Nephron (organoid): ENCODE measurements at regions not wholly inside any gene's neighbourhood (a gene's known extent, or its start where the extent isn't known, plus 50 kb on each side); places are given as distances from the start of the nearest gene placed in this dataset.

Experiments
- H3K27ac Mint-ChIP-seq, 3 experiments: 2 replicates each; pipeline ENCODE4 v1.8.0; 2020; ENCODE audit warnings: mixed read lengths in 3 of 3, mild to moderate bottlenecking in 2 of 3, moderate library complexity in 1 of 3
- H3K27me3 Mint-ChIP-seq: 2 replicates; pipeline ENCODE4 v1.8.0; 2021; ENCODE audit warnings: low read depth, mild to moderate bottlenecking, moderate library complexity, mixed read lengths
- H3K36me3 Mint-ChIP-seq: 2 replicates; pipeline ENCODE4 v1.8.0; 2020; ENCODE audit warnings: low read depth, mixed read lengths
- H3K4me1 Mint-ChIP-seq: 2 replicates; pipeline ENCODE4 v1.8.0; 2020; ENCODE audit warnings: mixed read lengths
- H3K4me3 Mint-ChIP-seq, 3 experiments: 2 replicates each; pipeline ENCODE4 v1.8.0; 2020; ENCODE audit warnings: mild to moderate bottlenecking in 3 of 3, mixed read lengths in 3 of 3, moderate library complexity in 2 of 3
- H3K9me3 Mint-ChIP-seq: 2 replicates; pipeline ENCODE4 v1.8.0; 2020; ENCODE audit warnings: mixed read lengths
- CTCF ChIP-seq, 3 experiments: fragments of 200-600 bp; sonication (generic); IDR thresholded peaks; one replicate each; pipeline ENCODE4 v1.5.0; 2021; ENCODE audit warnings: antibody characterized with exemption in 3 of 3; ENCODE audit not compliant: unreplicated experiment in 3 of 3

- Mint-ChIP-seq H3K4me3 (no peak overlapping the region), H3K27me3 (peaks cover 5% of the 10 kb centered on the region), H3K4me1 (peaks cover 5% of the 10 kb centered on the region), H3K9me3 (no peaks in the 10 kb centered on the region), H3K27ac (no peak overlapping the region), H3K36me3 (no peaks in the 10 kb centered on the region)
- TF ChIP-seq CTCF (IDR thresholded peaks at IDR 0.05; ENCODE audit: unreplicated experiment in 3 of 3), result no peak
Observed at GRCh38 chr1:55539652-55540512, 324.7 kb upstream of the USP24 start.

GRCh38 chr1:55538428-55538827 is 323.3 kb upstream of the USP24 start:
- H3K9me3 Mint-ChIP-seq, result no peaks in the 10 kb centered on the region
- no peak overlapping the region for H3K4me3 Mint-ChIP-seq
- peaks cover 5% of the 10 kb centered on the region for H3K27me3 Mint-ChIP-seq
- H3K4me1 Mint-ChIP-seq, result peaks cover 14% of the 10 kb centered on the region
- H3K36me3 Mint-ChIP-seq, result no peaks in the 10 kb centered on the region
- no peak for TF ChIP-seq CTCF (IDR thresholded peaks at IDR 0.05; ENCODE audit: unreplicated experiment in 3 of 3)
- H3K27ac Mint-ChIP-seq, result no peak overlapping the region

GRCh38 chr1:55536545-55536865 is 321.3 kb upstream of the USP24 start:
- no peaks in the 10 kb centered on the region for H3K9me3 Mint-ChIP-seq
- TF ChIP-seq CTCF (IDR thresholded peaks at IDR 0.05; ENCODE audit: unreplicated experiment in 3 of 3), result no peak
- peaks cover 19% of the 10 kb centered on the region for H3K4me1 Mint-ChIP-seq
- peaks cover 5% of the 10 kb centered on the region for H3K27me3 Mint-ChIP-seq
- no peak overlapping the region for H3K27ac Mint-ChIP-seq
- H3K4me3 Mint-ChIP-seq, result no peak overlapping the region
- no peaks in the 10 kb centered on the region for H3K36me3 Mint-ChIP-seq

- Mint-ChIP-seq H3K27me3 (peaks cover 5% of the 10 kb centered on the region), H3K27ac (peak overlapping the region in 1 of 3 experiments; percentile 15), H3K4me3 (no peak overlapping the region), H3K36me3 (no peaks in the 10 kb centered on the region), H3K9me3 (no peaks in the 10 kb centered on the region), H3K4me1 (peaks cover 24% of the 10 kb centered on the region)
- TF ChIP-seq CTCF (IDR thresholded peaks at IDR 0.05; ENCODE audit: unreplicated experiment in 3 of 3), result no peak
Observed at GRCh38 chr1:55535724-55536544, 320.8 kb upstream of the USP24 start.

DNA sequence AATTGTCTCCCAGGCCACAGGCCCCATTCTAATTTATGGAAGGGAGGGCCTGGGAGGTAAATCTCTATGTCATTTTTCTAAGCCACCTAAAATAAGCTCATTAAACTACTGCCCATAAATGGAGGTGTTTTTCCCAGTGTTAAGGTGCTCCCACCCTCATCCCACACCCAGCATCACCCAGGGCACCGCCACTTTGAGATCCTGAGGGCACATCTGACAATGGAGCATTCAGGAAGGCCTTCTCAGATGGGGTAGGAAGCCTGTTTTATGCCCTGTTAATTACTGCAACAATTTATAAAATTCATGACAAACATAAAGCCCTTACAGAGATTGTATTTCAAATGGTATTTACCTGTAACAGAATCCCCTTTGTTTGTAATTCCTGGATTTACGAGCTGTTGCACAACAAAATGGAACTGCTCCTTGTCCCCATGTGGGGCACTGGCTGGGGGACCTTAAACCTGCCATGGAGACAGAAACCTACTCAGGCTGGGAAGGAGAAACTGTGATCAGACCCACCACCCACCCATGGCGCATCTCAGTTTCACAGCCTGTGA is 319.5 kb upstream of the USP24 start:
- TF ChIP-seq CTCF (IDR thresholded peaks at IDR 0.05; ENCODE audit: unreplicated experiment in 3 of 3), result no peak
- peaks cover 24% of the 10 kb centered on the region for H3K4me1 Mint-ChIP-seq
- no peaks in the 10 kb centered on the region for H3K9me3 Mint-ChIP-seq
- no peak overlapping the region for H3K4me3 Mint-ChIP-seq
- H3K27me3 Mint-ChIP-seq, result peaks cover 5% of the 10 kb centered on the region
- H3K27ac Mint-ChIP-seq, result peak overlapping the region in 2 of 3 experiments; percentile 34 to 38
- H3K36me3 Mint-ChIP-seq, result no peaks in the 10 kb centered on the region
